ENCODE measurements at regions not wholly inside any gene's neighbourhood (a gene's known extent, or its start where the extent isn't known, plus 50 kb on each side); places are given as distances from the start of the nearest gene placed in this dataset.
A peak's percentile ranks its signal among the peaks of the same experiment; 100 is the strongest.

GRCh38 chr1:65681096-65681495, 111.6 kb upstream of the PDE4B start:
- peak; percentile 66 for DNase-seq (ENCODE audit: low read depth)

- DNase-seq (ENCODE audit: low read depth) = peak; percentile 53
These were observed 105.1 kb upstream of the PDE4B start for GRCh38 chr1:65687428-65688214.

DNA sequence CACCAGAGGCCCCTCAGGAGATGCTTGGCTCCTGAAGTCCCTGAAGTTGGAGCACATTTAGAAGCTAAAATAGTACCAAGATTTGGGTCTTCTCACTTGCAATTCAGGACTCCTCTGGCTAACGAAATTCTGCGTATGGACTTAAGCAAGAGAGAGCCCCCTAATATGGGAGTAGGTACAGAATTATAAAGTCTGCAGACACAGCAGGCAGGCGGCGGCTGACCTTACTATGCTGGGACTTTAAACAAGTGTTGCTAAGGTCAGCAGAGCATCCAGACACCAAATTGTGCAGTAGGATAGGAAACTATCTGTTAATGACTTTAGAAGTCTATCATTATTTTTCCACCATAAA, 104.5 kb upstream of the PDE4B start:
- DNase-seq (ENCODE audit: low read depth) = no peak

DNA sequence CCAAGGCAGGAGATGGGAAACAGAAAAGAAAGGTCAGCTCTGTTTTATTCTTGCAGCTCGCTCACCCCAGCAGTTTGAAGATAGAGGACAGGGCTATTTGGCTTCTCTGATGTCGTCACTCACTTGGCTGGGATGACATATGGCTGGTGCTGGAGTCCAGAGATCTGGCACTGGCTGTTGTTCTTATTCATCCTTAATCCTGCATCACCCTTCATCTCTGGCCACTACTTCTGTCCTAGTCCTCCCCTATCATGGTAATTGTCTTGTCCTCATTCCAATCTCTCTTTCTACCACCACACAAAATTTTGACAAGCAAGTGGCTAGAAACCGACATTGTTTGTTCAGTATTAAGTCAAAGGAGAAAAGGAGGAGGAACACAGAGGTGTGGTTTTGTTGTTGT, 103.8 kb upstream of the PDE4B start:
- no peak for DNase-seq (ENCODE audit: low read depth)

DNA sequence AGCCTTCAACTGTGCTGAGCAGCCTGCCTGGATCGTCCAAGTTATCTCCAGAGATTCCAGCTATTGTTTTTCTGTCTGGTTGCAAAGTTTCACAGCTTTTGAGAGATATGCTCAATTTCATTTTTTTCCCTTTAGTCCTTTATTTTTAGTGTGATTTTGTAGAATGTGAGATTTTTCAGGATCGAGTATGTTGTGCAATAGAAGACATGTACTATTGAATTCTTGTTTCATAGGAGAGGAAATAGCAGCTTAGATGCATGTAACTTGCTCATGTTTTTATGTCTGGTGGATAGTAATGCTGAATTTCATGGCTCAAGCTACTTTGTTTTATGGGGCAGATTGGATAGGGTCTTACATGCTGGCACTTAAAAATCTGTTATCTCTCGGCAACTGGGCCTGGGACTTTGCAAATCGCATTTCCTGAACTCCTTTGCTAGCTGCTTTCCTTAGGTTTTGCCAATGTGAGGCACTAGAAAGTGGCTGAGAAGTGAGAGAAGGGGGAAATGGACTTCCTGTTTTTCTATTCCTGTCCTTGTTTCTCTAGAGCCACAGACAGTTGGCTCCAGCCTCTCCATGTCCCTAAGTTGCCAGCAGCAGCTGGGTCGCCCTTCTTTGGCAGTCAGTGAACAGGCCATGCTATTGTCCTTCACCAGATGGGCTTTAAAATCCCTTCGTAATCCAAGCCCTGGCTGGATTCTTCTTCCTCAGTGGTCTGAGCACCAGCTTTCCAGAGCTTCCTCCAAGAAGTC, 101.4 kb upstream of the PDE4B start:
- no peak for DNase-seq (ENCODE audit: low read depth)

DNA sequence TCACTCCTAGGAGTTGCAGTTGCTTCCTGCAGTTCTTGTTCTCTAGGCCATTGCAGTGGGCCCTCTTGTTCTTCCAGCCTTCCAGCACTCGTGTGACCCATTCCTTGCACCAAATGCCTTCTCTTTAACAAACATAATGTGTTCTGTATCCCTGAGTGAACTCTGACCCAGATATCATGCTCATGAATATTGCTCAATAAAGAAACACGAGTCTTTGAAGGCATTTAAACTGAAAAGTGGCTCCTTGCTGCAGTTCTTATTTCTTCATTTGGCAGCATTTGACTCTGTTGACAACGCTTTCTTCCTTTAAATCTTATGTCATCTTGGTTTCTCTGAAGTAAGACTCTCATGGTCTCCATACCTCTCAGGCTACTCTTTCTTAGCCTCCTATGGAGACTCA, 100.7 kb upstream of the PDE4B start:
- DNase-seq (ENCODE audit: low read depth) = no peak

GRCh38 chr1:65694126-65694525, 98.6 kb upstream of the PDE4B start:
- DNase-seq (ENCODE audit: low read depth) = no peak

DNA sequence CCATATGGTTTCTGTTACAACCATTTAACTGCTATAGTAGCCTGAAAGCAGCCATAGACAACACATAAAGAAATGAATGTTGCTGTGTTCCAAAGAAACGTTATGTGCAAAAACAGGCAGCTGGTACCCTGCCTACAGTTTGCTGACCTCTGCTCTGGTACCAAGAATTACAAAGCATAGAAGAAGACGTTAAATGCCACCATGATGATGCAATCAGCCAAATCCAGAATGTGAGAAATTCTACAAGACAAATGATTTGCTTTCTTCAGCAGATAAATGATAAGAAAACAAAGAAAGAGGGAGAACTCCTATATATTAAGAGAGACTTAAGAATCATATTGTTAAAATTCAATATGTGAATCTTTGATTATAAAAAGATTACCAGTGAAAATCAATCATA, 97.8 kb upstream of the PDE4B start:
- DNase-seq (ENCODE audit: low read depth) = no peak

- no peak for DNase-seq (ENCODE audit: low read depth)
These were observed 94.1 kb upstream of the PDE4B start for GRCh38 chr1:65698590-65698989.

- DNase-seq (ENCODE audit: low read depth) = no peak
These were observed 88.8 kb upstream of the PDE4B start for GRCh38 chr1:65703853-65704252.

DNA sequence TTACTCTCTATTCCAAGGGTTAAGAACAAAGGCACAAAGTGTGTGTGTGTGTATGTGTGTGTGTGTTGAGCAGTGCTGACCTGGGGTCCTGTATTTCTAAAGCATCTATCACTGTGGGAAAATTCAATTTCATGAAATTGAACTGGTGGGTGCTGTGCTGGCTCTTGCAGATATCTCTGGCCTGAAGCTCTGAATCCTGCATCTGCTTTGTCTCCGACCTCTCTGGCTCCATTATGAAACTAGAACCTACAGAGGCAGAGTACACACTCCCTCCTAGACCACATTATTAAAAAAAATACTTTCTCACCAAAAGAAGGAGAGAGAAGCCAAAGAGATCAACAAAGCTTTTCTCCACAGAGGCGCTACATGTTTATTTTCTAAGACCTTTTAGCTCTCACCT, 88.4 kb upstream of the PDE4B start:
- no peak for DNase-seq (ENCODE audit: low read depth)

GRCh38 chr1:65717815-65718454, 74.8 kb upstream of the PDE4B start:
- peak; percentile 35 for DNase-seq (ENCODE audit: low read depth)

- DNase-seq (ENCODE audit: low read depth) = no peak
These were observed 73.3 kb upstream of the PDE4B start for GRCh38 chr1:65719391-65719790.

GRCh38 chr1:65722461-65722860, 70.2 kb upstream of the PDE4B start:
- DNase-seq (ENCODE audit: low read depth) = no peak

- no peak for DNase-seq (ENCODE audit: low read depth)
These were observed 68.5 kb upstream of the PDE4B start for GRCh38 chr1:65724151-65724550.

- no peak for DNase-seq (ENCODE audit: low read depth)
These were observed 67.6 kb upstream of the PDE4B start for GRCh38 chr1:65725064-65725463.

DNA sequence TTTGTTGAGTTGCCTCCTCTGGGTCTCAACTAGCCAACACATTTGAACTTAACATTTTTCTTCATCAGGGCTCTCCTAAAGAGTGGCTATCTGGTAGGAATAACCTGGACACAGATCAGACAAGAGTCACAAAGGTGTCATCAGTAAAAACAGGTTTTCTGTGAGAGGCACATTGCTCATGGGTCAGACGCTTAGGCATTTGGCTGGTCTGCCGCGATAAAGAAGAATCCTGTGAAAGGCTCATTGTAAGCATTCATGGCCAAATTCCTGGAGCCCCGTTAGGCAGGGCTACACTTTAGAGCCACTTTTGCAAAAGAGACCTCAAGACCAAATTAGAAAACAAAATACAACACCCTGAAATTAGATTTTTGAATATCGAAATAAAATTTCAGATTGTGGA, 64.2 kb upstream of the PDE4B start:
- DNase-seq (ENCODE audit: low read depth) = no peak

DNA sequence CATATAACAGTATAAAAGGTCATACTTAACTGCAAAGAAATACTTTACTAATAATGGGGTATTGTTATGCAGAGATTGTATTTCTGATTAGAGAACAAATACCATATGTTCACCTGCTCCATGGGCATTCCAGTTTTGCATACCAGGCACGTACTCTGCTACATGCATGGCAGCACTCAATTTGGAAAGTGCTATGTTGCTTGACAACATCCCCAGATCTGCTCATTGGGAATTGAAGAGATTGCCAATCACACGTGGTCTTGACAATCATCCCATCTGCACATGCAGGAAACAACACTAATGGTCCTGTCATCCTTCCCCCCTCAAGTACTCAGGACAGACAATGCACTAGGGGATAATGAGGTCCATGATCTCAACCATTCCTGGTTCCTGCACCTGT, 63.4 kb upstream of the PDE4B start:
- no peak for DNase-seq (ENCODE audit: low read depth)

GRCh38 chr1:65734979-65735378, 57.7 kb upstream of the PDE4B start:
- no peak for DNase-seq (ENCODE audit: low read depth)

DNA sequence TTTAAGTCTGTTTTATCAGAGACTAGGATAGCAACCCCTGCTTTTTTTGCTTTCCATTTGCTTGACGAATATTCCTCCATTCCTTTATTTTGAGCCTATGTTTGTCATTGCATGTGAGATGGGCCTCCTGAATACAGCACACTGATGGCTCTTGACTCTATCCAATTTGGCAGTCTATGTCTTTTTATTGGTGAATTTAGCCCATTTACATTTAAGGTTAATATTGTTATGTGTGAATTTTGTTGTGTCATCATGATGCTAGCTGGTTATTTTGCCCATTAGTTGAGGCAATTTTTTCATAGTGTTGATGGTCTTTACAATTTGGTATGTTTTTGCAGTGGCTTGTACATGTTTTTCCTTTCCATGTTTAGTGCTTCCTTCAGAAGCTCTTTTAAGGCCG, 50.7 kb upstream of the PDE4B start:
- no peak for DNase-seq (ENCODE audit: low read depth)
